ENCODE measurements at regions not wholly inside any gene's neighbourhood (a gene's known extent, or its start where the extent isn't known, plus 50 kb on each side); places are given as distances from the start of the nearest gene placed in this dataset.

GRCh38 chr17:14833201-14833785, 431.8 kb downstream of the PMP22 start:
- no peak for TF ChIP-seq POLR2A (IDR thresholded peaks at IDR 0.05)
- TF ChIP-seq, protein P1, sequence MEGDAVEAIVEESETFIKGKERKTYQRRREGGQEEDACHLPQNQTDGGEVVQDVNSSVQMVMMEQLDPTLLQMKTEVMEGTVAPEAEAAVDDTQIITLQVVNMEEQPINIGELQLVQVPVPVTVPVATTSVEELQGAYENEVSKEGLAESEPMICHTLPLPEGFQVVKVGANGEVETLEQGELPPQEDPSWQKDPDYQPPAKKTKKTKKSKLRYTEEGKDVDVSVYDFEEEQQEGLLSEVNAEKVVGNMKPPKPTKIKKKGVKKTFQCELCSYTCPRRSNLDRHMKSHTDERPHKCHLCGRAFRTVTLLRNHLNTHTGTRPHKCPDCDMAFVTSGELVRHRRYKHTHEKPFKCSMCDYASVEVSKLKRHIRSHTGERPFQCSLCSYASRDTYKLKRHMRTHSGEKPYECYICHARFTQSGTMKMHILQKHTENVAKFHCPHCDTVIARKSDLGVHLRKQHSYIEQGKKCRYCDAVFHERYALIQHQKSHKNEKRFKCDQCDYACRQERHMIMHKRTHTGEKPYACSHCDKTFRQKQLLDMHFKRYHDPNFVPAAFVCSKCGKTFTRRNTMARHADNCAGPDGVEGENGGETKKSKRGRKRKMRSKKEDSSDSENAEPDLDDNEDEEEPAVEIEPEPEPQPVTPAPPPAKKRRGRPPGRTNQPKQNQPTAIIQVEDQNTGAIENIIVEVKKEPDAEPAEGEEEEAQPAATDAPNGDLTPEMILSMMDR (IDR thresholded peaks at IDR 0.05): no peak

Data from right lobe of liver (tissue), 4 donors.